ENCODE measurements at regions not wholly inside any gene's neighbourhood (a gene's known extent, or its start where the extent isn't known, plus 50 kb on each side); places are given as distances from the start of the nearest gene placed in this dataset.
"Not testable (repeated sequence)": the region's sequence is repeated elsewhere in the genome, so short reads cannot be mapped to it uniquely, and the experiment has no call there.

- DNase-seq = no peak
Measured at GRCh38 chr7:81111358-81111757, 192.5 kb upstream of the SEMA3C start.

- no peak for DNase-seq
Measured at GRCh38 chr7:81110673-81111072, 191.8 kb upstream of the SEMA3C start.

- no peak for DNase-seq
Measured at GRCh38 chr7:81098213-81098612, 179.4 kb upstream of the SEMA3C start.

DNA sequence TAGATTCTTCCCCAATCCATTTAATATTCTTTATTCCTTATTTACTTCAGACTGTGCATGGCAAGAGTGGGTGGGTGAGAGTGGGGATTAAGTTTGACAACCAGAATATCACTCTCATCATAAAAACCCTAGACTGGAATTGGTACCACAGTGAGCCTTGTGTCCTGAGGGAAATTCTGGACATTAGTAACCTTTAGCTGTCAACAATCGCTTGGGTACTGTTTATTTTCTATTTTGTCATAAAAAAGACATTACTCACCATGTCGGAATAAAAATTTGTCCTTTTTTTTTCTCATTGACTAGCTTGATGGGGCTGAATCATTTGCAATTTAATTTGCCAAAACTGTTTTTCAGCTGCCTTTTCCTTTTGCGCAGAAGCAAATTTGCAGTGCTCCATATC is 176.1 kb upstream of the SEMA3C start:
- no peak for DNase-seq

DNA sequence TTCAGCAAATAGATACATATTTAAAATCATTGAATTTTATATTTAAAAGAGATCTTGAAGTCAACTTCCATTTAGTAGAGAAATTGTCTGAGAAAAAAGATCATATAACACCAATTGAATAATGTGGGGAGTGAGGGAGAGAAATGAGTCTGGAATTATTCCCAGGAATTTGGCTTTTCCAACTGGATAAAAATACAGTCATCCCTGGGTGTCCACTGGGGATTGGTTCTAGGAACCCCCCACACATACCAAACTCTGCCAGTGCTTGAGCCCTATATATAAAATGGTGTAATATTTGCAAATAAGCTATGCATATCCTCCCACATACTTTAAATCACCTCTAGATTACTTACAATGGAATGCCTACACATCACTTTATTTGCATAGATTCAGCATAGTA is 162.8 kb upstream of the SEMA3C start:
- no peak for DNase-seq

GRCh38 chr7:81080553-81080952 is 161.7 kb upstream of the SEMA3C start:
- no peak for DNase-seq

DNA sequence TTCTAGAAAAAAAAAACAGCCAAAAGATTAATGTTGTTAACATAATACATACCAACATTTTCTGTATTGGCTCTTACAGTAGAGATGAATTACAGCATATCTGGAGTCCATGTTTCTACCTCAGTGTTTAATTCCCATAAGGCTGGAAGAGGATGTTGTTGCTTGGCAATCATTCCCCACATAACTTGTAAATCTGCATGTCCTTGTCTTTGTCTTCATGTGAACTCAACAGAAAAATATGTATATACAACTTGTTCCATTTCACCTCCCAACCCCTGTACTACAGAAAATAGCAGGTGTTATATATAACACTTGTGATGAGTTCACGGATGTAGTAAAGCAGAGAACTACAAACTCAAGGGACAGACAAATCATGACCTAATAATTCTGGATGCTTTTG is 160.9 kb upstream of the SEMA3C start:
- no peak for DNase-seq

DNA sequence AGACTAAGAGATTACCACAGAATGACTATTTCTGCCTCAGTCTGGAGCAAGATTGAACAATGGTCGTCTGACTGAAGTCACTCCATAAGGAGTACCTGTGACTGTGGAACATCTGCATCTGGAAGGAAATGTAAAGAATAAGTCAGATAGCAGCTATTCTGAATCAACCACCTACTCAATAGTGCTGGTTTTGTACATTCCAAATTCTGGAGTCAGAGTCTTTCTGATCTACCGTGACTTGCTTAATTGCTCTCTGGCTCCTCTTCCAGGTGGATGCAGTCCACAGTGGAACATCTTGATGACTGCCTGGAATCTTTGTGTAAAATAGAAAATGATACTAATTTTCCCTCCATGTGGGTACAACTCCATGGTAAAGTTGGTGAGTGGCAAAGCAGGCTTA is 156.3 kb upstream of the SEMA3C start:
- no peak for DNase-seq

- DNase-seq = no peak
Measured at GRCh38 chr7:81074406-81074805, 155.6 kb upstream of the SEMA3C start.

- no peak for DNase-seq
Measured at GRCh38 chr7:81073931-81074251, 155.0 kb upstream of the SEMA3C start.

DNA sequence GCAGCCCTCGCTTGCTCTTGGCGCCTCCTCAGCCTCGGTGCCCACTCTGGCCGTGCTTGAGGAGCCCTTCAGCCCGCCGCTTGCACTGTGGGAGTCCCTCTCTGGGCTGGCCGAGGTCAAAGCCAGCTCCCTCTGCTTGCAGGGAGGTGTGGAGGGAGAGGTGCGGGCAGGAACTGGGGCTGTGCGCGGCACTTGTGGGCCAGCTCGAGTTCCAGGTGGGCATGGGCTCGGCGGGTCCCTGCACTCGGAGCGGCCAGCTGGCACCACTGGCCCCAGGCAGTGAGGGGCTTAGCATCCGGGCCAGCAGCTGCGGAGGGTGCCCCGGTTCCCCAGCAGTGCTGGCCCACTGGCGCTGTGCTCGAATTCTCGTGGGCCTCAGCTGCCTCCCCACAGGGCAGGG is 152.1 kb upstream of the SEMA3C start:
- no peak for DNase-seq

GRCh38 chr7:81066797-81067196 is 147.9 kb upstream of the SEMA3C start:
- no peak for DNase-seq

GRCh38 chr7:81064426-81064825 is 145.6 kb upstream of the SEMA3C start:
- no peak for DNase-seq

DNA sequence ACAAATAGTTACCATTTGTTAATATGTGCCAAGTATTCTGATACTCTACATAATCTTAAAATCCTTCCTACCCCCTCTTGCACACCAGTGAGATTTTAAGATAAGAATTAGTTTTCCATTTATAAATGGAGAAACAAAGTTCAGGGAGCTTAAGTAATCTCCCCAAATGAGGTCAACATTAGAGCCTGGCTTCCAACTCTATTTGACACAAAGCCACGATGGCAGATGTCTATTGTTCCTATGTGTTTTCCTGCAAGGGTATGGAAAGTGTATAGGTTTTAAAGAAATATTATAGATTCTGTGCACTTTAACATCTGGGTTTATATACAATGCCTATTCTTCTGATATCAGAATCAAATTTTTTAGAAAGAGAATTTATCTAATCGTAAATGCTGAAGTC is 143.9 kb upstream of the SEMA3C start:
- no peak for DNase-seq

DNA sequence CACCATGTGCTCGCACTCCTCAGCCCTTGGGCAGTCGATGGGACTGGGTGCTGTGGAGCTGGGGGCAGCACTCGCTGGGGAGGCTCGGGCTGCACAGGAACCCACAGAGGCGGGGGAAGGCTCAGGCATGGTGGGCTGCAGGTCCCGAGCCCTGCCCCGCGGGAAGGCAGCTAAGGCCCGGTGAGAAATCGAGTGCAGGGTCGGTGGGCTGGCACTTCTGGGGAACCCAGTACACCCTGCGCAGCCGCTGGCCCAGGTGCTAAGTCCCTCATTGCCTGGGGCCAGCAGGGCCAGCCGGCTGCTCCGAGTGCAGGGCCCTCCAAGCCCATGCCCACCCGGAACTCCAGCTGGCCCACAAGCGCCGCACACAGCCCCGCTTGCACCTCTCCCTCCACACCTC is 138.6 kb upstream of the SEMA3C start:
- not testable (repeated sequence) for DNase-seq

DNA sequence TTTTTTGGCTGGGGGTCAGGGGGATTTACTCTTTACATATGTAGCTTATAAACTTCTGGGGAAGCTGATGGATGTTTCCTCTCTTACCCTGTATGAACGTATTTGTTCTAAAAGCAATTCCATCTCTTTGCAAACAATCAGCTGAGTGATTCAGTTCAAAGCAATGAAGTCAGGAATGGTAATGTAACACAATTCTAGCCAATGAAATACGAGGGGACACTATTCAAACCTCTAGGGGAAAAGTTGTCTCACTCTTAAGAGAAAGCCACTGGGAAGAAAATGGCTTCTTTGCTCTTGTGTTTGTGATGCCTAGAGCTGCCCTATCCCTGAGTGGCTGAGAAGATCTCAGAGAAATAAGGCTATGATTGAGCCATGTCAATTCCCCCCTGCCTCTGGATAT is 134.8 kb upstream of the SEMA3C start:
- DNase-seq = no peak

DNA sequence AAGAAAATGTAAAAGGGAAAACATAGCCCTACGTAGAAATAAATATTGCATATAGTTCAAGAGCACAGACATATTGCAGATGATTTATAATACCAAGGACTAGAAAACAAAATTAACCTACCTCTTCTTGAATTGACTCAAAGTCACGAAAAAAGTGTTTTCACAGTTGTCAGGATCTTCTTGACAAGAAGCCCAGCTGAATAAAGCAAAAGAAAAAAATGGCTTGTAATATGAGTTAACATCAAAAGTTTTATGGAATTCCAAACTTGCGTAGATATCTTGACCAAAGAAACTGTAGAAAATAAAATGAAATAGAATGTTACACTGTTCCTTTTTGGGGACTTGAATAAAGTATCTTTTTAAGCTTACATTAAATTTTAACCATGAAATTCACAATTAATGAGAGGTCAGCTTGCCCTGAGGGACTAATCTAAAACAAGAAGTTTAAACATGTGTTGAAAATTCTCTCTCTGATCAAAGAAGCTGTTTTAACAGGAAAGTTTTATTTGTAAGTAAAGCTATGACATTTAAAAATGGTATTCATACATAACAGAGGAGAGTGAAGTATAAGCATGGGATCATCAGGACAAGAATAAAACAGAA is 133.1 kb upstream of the SEMA3C start:
- DNase-seq = no peak

DNA sequence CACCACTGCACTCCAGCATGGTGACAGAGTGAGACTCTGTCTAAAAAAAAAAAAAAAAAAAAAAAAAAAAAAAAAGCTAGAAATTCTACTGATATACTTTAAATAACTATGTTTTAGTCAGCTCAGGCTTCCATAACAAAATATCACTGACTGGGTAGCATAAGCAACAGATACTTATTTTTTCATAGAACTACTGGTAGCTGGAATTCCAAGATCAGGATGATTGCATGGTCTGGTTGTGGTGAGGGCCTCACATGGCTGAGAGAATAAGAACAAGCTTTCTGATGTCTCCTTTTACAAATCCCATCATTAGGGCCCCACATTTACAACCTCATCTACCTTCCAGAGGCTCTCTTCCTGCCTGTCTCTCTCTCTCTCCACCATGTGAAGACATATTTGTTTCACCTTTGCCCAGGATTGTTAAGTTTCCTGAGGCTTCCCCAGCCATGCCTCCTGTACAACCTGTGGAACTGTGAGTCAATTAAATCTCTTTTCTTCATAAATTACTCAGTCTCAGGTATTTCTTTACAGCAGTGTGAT is 126.7 kb upstream of the SEMA3C start:
- DNase-seq = no peak

- DNase-seq = not testable (repeated sequence)
Measured at GRCh38 chr7:81042646-81043045, 123.8 kb upstream of the SEMA3C start.

- DNase-seq = no peak
Measured at GRCh38 chr7:81040496-81040895, 121.6 kb upstream of the SEMA3C start.

GRCh38 chr7:81036871-81037270 is 118.0 kb upstream of the SEMA3C start:
- DNase-seq = no peak

DNA sequence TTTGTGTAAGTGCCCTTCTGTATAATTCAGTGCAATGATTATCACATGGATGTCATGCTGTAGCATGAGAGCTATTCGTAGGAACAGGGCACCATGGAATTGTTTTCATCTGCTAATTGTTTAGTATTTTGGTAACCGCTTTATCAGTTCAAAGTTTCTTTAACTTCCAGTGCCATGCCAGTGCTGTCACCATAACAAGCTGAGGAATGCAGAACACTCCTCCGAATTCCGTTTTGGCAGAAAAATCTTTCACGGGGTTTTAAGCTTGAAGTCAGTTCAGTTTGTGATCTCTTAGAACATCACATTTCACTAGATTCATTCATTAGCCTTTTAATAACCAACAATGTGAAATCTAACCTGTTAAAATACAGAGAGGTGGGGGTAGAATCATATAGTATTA is 117.2 kb upstream of the SEMA3C start:
- no peak for DNase-seq

DNA sequence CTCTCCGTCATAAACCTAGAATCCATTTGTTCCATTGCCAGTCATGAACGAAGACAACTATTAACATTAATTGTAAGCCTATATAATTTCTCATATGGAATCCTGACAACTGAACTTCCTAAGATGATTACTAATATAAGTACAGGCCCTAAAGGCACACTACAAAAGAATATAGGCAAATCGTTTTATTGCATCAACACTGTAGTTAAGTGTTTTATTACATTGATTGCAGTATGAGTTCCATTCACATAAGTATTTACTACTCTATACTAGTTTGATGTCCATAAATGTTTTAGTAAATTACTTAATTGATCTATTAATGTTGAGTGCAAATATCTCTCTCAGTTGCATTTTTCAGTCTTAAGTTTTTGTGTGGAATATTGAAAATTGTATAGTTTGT is 113.1 kb upstream of the SEMA3C start:
- no peak for DNase-seq

DNA sequence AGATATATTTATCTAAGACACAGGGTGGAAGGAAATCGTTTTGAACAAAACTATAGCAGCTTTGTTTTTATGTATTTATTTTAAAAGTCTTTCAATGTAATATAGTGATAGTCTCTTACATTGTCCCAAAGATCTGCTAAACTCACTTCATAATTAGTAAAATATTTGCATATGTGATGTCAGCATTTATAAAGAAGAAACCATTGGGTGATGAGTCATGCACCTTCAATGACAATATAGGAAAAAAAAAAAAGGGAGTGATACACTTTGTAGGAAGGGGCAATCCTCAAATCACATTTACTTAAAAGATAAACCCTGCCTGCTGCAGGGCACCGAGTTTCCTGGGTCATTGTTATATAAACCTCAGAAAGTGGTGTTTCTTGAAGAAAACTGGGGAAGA is 112.4 kb upstream of the SEMA3C start:
- no peak for DNase-seq

GRCh38 chr7:81030472-81030871 is 111.6 kb upstream of the SEMA3C start:
- no peak for DNase-seq

DNA sequence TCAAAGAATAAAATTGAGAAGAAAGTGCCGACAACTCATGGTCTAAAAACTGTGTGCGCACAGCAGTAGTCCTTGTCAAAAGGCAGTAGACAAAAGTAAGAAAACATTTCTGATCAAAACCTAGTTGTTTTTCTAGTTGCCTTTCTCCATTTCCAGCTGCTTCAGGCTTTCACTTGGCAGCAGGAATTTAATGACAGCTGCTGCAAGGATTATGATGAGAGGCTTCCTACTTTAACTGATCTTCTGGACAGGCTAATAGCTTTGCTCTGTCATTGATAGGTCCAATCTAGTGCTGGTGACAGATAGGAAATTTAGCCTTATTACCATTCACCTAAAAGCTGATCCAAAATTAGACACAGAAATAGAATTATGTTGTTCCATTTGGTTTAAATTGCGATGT is 110.7 kb upstream of the SEMA3C start:
- DNase-seq = no peak
